GM18505 (cell line): ENCODE measurements at regions not wholly inside any gene's neighbourhood (a gene's known extent, or its start where the extent isn't known, plus 50 kb on each side); places are given as distances from the start of the nearest gene placed in this dataset.
"Not testable (repeated sequence)": the region's sequence is repeated elsewhere in the genome, so short reads cannot be mapped to it uniquely, and the experiment has no call there.

Experiments
- ATAC-seq: cut with Tn5 transposase; IDR thresholded peaks from one replicate; pipeline ENCODE4 v1.9.1; 2021; ENCODE audit not compliant: unreplicated experiment
- POLR2A ChIP-seq: IDR thresholded peaks from 4 replicates; pipeline ENCODE4 v1.6.1; 2011; ENCODE audit warnings: borderline replicate concordance; ENCODE audit not compliant: insufficient read depth, insufficient read length; ENCODE audit errors: extremely low read depth

GRCh38 chr13:71382285-71382684 lies 484.7 kb downstream of the DACH1 start:
- no peak for ATAC-seq
- no peak for TF ChIP-seq POLR2A

GRCh38 chr13:71380191-71380590 lies 486.8 kb downstream of the DACH1 start:
- no peak for ATAC-seq
- no peak for TF ChIP-seq POLR2A

- ATAC-seq, result no peak
- TF ChIP-seq POLR2A, result no peak
Measured at GRCh38 chr13:71378961-71379905, 487.8 kb downstream of the DACH1 start.

- ATAC-seq, result no peak
Measured at GRCh38 chr13:71374471-71375049, 492.4 kb downstream of the DACH1 start.

GRCh38 chr13:71368336-71368735 lies 498.7 kb downstream of the DACH1 start:
- ATAC-seq, result no peak
- no peak for TF ChIP-seq POLR2A

More at GRCh38 chr13:71374471-71375049, 492.4 kb downstream of the DACH1 start:
- TF ChIP-seq POLR2A, result no peak

GRCh38 chr13:71360041-71360440 lies 507.0 kb downstream of the DACH1 start:
- no peak for TF ChIP-seq POLR2A
- ATAC-seq, result no peak

- no peak for TF ChIP-seq POLR2A
- no peak for ATAC-seq
Measured at GRCh38 chr13:71359641-71360040, 507.4 kb downstream of the DACH1 start.

- no peak for TF ChIP-seq POLR2A
- no peak for ATAC-seq
Measured at GRCh38 chr13:71358218-71358617, 508.8 kb downstream of the DACH1 start.

GRCh38 chr13:71355010-71355409 lies 512.0 kb downstream of the DACH1 start:
- no peak for TF ChIP-seq POLR2A

GRCh38 chr13:71350886-71351285 lies 516.1 kb downstream of the DACH1 start:
- TF ChIP-seq POLR2A, result no peak
- no peak for ATAC-seq

More at GRCh38 chr13:71355010-71355409, 512.0 kb downstream of the DACH1 start:
- ATAC-seq, result no peak

- not testable (repeated sequence) for ATAC-seq
Measured at GRCh38 chr13:71345856-71346255, 521.1 kb downstream of the DACH1 start.

- TF ChIP-seq POLR2A, result no peak
- no peak for ATAC-seq
Measured at GRCh38 chr13:71339736-71340135, 527.3 kb downstream of the DACH1 start.

GRCh38 chr13:71339005-71339404 lies 528.0 kb downstream of the DACH1 start:
- TF ChIP-seq POLR2A, result no peak
- no peak for ATAC-seq

- TF ChIP-seq POLR2A, result no peak
- ATAC-seq, result no peak
Measured at GRCh38 chr13:71338070-71338469, 528.9 kb downstream of the DACH1 start.
